Stimulated activated CD8-positive, alpha-beta memory T cell treated with anti-CD3 and anti-CD28 coated beads, Interleukin-2, amount 100 ng/mL, for 1 hour (primary cell): ENCODE measurements at regions not wholly inside any gene's neighbourhood (a gene's known extent, or its start where the extent isn't known, plus 50 kb on each side); places are given as distances from the start of the nearest gene placed in this dataset.
"Not testable (repeated sequence)": the region's sequence is repeated elsewhere in the genome, so short reads cannot be mapped to it uniquely, and the experiment has no call there.

Experiments used
- DNase-seq, 2 donors: peaks; one replicate each; pipeline ENCODE4 v3.0.0-alpha.2; 2020; ENCODE audit warnings: low read depth in 2 of 2

- DNase-seq = no peak
Observed at GRCh38 chr13:27327633-27328032, 57.0 kb downstream of the RASL11A start.

GRCh38 chr13:27329210-27329609 lies 58.6 kb downstream of the RASL11A start:
- no peak for DNase-seq

- DNase-seq = no peak
Observed at GRCh38 chr13:27334774-27335435, 64.3 kb downstream of the RASL11A start.

GRCh38 chr13:27336014-27336673 lies 65.5 kb downstream of the RASL11A start:
- DNase-seq = no peak

GRCh38 chr13:27338207-27338606 lies 67.6 kb downstream of the RASL11A start:
- DNase-seq = no peak

- DNase-seq = no peak
Observed at GRCh38 chr13:27338816-27339215, 68.2 kb downstream of the RASL11A start.

- no peak for DNase-seq
Observed at GRCh38 chr13:27339299-27339698, 68.7 kb downstream of the RASL11A start.

- DNase-seq = no peak
Observed at GRCh38 chr13:27341616-27342015, 71.0 kb downstream of the RASL11A start.

GRCh38 chr13:27347211-27347772 lies 76.7 kb downstream of the RASL11A start:
- DNase-seq = no peak

GRCh38 chr13:27348461-27348860 lies 76.0 kb upstream of the GTF3A start:
- DNase-seq = no peak

- DNase-seq = no peak
Observed at GRCh38 chr13:27349458-27349857, 75.0 kb upstream of the GTF3A start.

- DNase-seq = not testable (repeated sequence)
Observed at GRCh38 chr13:27350825-27351224, 73.6 kb upstream of the GTF3A start.

GRCh38 chr13:27352698-27353097 lies 71.7 kb upstream of the GTF3A start:
- no peak for DNase-seq

GRCh38 chr13:27353166-27353583 lies 71.2 kb upstream of the GTF3A start:
- no peak for DNase-seq

- no peak for DNase-seq
Observed at GRCh38 chr13:27353708-27354107, 70.7 kb upstream of the GTF3A start.

GRCh38 chr13:27354379-27354778 lies 70.0 kb upstream of the GTF3A start:
- no peak for DNase-seq

GRCh38 chr13:27355894-27356293 lies 68.5 kb upstream of the GTF3A start:
- no peak for DNase-seq

GRCh38 chr13:27358420-27358819 lies 66.0 kb upstream of the GTF3A start:
- no peak for DNase-seq

GRCh38 chr13:27359199-27359821 lies 65.1 kb upstream of the GTF3A start:
- peak; percentile 8 to 35 for DNase-seq

GRCh38 chr13:27360562-27360961 lies 63.9 kb upstream of the GTF3A start:
- no peak for DNase-seq

GRCh38 chr13:27362064-27362751 lies 62.2 kb upstream of the GTF3A start:
- peak; percentile 59 to 62 for DNase-seq

- DNase-seq = not testable (repeated sequence)
Observed at GRCh38 chr13:27363637-27364036, 60.8 kb upstream of the GTF3A start.
